ENCODE measurements at regions not wholly inside any gene's neighbourhood (a gene's known extent, or its start where the extent isn't known, plus 50 kb on each side); places are given as distances from the start of the nearest gene placed in this dataset.

DNA sequence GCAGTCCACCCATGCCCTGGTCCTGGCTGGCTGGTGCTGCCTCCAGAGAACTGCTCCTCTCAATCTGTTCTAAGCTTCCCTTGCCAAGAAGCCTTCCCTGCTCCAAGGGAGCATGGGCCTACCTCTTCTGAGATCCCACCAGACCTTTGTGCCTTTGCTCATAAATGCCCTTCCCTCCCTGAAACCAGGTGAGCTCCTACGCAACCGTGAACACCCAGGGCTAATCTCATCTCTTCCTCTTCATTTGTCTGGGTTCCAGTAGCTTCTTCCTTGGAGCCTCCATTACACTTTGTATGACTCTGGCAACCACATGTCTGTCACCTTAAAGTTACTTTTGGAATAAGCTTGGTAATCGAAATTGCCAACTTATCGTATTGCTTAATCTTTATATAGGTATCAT lies 270.6 kb downstream of the PBX3 start:
- TF ChIP-seq FOXP2 (optimal IDR thresholded peaks at IDR 0.05; ENCODE audit: borderline replicate concordance, extremely low read depth, extremely low read length, insufficient read depth) (no peak), TAF1 (IDR thresholded peaks at IDR 0.05; ENCODE audit: borderline replicate concordance, insufficient read depth, low read length) (no peak), SIN3A (IDR thresholded peaks at IDR 0.05; ENCODE audit: borderline replicate concordance, insufficient read depth, low read length) (no peak), POLR2AphosphoS5 (IDR thresholded peaks at IDR 0.05; ENCODE audit: low read depth, low read length) (no peak)
- TF ChIP-seq, protein P1, sequence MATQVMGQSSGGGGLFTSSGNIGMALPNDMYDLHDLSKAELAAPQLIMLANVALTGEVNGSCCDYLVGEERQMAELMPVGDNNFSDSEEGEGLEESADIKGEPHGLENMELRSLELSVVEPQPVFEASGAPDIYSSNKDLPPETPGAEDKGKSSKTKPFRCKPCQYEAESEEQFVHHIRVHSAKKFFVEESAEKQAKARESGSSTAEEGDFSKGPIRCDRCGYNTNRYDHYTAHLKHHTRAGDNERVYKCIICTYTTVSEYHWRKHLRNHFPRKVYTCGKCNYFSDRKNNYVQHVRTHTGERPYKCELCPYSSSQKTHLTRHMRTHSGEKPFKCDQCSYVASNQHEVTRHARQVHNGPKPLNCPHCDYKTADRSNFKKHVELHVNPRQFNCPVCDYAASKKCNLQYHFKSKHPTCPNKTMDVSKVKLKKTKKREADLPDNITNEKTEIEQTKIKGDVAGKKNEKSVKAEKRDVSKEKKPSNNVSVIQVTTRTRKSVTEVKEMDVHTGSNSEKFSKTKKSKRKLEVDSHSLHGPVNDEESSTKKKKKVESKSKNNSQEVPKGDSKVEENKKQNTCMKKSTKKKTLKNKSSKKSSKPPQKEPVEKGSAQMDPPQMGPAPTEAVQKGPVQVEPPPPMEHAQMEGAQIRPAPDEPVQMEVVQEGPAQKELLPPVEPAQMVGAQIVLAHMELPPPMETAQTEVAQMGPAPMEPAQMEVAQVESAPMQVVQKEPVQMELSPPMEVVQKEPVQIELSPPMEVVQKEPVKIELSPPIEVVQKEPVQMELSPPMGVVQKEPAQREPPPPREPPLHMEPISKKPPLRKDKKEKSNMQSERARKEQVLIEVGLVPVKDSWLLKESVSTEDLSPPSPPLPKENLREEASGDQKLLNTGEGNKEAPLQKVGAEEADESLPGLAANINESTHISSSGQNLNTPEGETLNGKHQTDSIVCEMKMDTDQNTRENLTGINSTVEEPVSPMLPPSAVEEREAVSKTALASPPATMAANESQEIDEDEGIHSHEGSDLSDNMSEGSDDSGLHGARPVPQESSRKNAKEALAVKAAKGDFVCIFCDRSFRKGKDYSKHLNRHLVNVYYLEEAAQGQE (IDR thresholded peaks at IDR 0.05; ENCODE audit: insufficient read depth in 1 of 2, low read depth in 2 of 2, low read length in 2 of 2), result no peak

- TF ChIP-seq POLR2AphosphoS5 (IDR thresholded peaks at IDR 0.05; ENCODE audit: low read depth, low read length) (no peak), FOXP2 (optimal IDR thresholded peaks at IDR 0.05; ENCODE audit: borderline replicate concordance, extremely low read depth, extremely low read length, insufficient read depth) (no peak), SIN3A (IDR thresholded peaks at IDR 0.05; ENCODE audit: borderline replicate concordance, insufficient read depth, low read length) (no peak), TAF1 (IDR thresholded peaks at IDR 0.05; ENCODE audit: borderline replicate concordance, insufficient read depth, low read length) (no peak)
- TF ChIP-seq, protein P1 (IDR thresholded peaks at IDR 0.05; ENCODE audit: insufficient read depth in 1 of 2, low read depth in 2 of 2, low read length in 2 of 2), result no peak
Observed at GRCh38 chr9:126020836-126021235, 273.7 kb downstream of the PBX3 start.

GRCh38 chr9:126023962-126024361 lies 276.8 kb downstream of the PBX3 start:
- no peak for TF ChIP-seq TAF1 (IDR thresholded peaks at IDR 0.05; ENCODE audit: borderline replicate concordance, insufficient read depth, low read length)
- TF ChIP-seq POLR2AphosphoS5 (IDR thresholded peaks at IDR 0.05; ENCODE audit: low read depth, low read length), result no peak
- TF ChIP-seq, protein P1 (IDR thresholded peaks at IDR 0.05; ENCODE audit: insufficient read depth in 1 of 2, low read depth in 2 of 2, low read length in 2 of 2), result no peak
- TF ChIP-seq SIN3A (IDR thresholded peaks at IDR 0.05; ENCODE audit: borderline replicate concordance, insufficient read depth, low read length), result no peak
- TF ChIP-seq FOXP2 (optimal IDR thresholded peaks at IDR 0.05; ENCODE audit: borderline replicate concordance, extremely low read depth, extremely low read length, insufficient read depth), result no peak

GRCh38 chr9:126024581-126025230 lies 277.5 kb downstream of the PBX3 start:
- TF ChIP-seq, protein P1 (IDR thresholded peaks at IDR 0.05; ENCODE audit: insufficient read depth in 1 of 2, low read depth in 2 of 2, low read length in 2 of 2), result no peak
- TF ChIP-seq FOXP2 (optimal IDR thresholded peaks at IDR 0.05; ENCODE audit: borderline replicate concordance, extremely low read depth, extremely low read length, insufficient read depth) (no peak), SIN3A (IDR thresholded peaks at IDR 0.05; ENCODE audit: borderline replicate concordance, insufficient read depth, low read length) (no peak), TAF1 (IDR thresholded peaks at IDR 0.05; ENCODE audit: borderline replicate concordance, insufficient read depth, low read length) (no peak), POLR2AphosphoS5 (IDR thresholded peaks at IDR 0.05; ENCODE audit: low read depth, low read length) (no peak)

Measured in PFSK-1 (cell line).